ENCODE measurements at regions not wholly inside any gene's neighbourhood (a gene's known extent, or its start where the extent isn't known, plus 50 kb on each side); places are given as distances from the start of the nearest gene placed in this dataset.

DNA sequence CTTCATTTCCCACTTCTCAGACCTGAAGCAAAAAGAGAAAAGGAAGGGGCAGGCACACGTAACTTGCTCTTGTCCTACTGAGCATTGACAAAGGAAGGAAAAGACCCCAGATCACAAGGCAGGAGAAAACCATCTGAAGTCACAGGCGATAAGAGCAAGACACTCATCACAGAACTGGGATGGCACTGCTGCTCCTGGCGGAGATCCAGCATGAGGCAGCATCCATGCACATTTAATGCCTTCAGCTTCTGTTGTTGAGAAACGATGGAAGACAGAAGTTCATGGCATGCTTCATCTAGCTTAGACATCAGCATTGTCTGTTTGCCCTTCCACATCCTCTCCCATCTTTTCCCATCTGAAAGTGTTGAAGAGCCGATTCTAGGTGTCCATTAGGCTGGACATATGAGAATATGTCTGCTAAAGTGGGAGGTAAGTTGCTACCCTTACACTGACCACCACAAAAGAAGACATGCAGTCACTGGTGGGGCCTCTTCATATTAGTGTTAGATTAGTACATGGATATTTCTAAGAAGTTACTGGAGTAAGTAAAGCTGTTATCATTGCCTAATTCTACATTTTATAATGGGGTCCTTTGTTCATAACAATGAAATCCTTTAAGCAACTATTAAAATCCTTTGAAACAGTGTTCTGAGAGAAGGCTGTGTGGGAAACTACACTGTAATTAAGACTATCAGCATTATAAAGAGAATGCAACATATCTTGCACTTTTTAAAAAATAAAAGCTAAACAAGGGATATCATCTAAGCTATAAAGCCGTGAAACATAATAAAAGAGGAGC is 618.5 kb downstream of the C6orf118 start:
- Histone ChIP-seq H3K4me1 (ENCODE audit: insufficient read depth, low read length, poor library complexity, severe bottlenecking) (no peaks in the 10 kb centered on the region), H3K9me2 (replicated peaks; ENCODE audit: low read depth, low read length) (no peaks in the 10 kb centered on the region), H3K4me3 (ENCODE audit: low read length, poor library complexity, severe bottlenecking) (no peak overlapping the region), H3K27me3 (ENCODE audit: insufficient read depth, low read length, poor library complexity, severe bottlenecking) (no peaks in the 10 kb centered on the region), H2AFZ (ENCODE audit: low read length) (no peak overlapping the region), H3K36me3 (ENCODE audit: insufficient read depth, low read length) (no peaks in the 10 kb centered on the region), H3F3A (ENCODE audit: low read depth) (no peaks in the 10 kb centered on the region), H3K79me2 (ENCODE audit: insufficient read depth, low read length) (no peaks in the 10 kb centered on the region), H3K9me3 (ENCODE audit: insufficient read depth, low read depth, low read length) (no peaks in the 10 kb centered on the region), H3K4me2 (ENCODE audit: low read depth, low read length, poor library complexity, severe bottlenecking) (no peak overlapping the region), H4K20me1 (ENCODE audit: insufficient read depth, low read length, poor library complexity, severe bottlenecking) (no peaks in the 10 kb centered on the region), H3K9ac (ENCODE audit: low read depth, low read length, poor library complexity, severe bottlenecking) (no peak overlapping the region)
- TF ChIP-seq, protein P1, sequence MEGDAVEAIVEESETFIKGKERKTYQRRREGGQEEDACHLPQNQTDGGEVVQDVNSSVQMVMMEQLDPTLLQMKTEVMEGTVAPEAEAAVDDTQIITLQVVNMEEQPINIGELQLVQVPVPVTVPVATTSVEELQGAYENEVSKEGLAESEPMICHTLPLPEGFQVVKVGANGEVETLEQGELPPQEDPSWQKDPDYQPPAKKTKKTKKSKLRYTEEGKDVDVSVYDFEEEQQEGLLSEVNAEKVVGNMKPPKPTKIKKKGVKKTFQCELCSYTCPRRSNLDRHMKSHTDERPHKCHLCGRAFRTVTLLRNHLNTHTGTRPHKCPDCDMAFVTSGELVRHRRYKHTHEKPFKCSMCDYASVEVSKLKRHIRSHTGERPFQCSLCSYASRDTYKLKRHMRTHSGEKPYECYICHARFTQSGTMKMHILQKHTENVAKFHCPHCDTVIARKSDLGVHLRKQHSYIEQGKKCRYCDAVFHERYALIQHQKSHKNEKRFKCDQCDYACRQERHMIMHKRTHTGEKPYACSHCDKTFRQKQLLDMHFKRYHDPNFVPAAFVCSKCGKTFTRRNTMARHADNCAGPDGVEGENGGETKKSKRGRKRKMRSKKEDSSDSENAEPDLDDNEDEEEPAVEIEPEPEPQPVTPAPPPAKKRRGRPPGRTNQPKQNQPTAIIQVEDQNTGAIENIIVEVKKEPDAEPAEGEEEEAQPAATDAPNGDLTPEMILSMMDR (conservative IDR thresholded peaks at IDR 0.05; ENCODE audit: low read length) = no peak
- TF ChIP-seq EZH2phosphoT487 (IDR thresholded peaks at IDR 0.05; ENCODE audit: borderline replicate concordance) = no peak

- Histone ChIP-seq H2AFZ (ENCODE audit: low read length) (no peak overlapping the region), H3K27me3 (ENCODE audit: insufficient read depth, low read length, poor library complexity, severe bottlenecking) (no peaks in the 10 kb centered on the region), H3K9ac (ENCODE audit: low read depth, low read length, poor library complexity, severe bottlenecking) (no peak overlapping the region), H3K4me1 (ENCODE audit: insufficient read depth, low read length, poor library complexity, severe bottlenecking) (no peaks in the 10 kb centered on the region), H4K20me1 (ENCODE audit: insufficient read depth, low read length, poor library complexity, severe bottlenecking) (no peaks in the 10 kb centered on the region), H3K79me2 (ENCODE audit: insufficient read depth, low read length) (no peaks in the 10 kb centered on the region), H3K9me2 (replicated peaks; ENCODE audit: low read depth, low read length) (no peaks in the 10 kb centered on the region), H3F3A (ENCODE audit: low read depth) (no peaks in the 10 kb centered on the region), H3K4me3 (ENCODE audit: low read length, poor library complexity, severe bottlenecking) (no peak overlapping the region), H3K4me2 (ENCODE audit: low read depth, low read length, poor library complexity, severe bottlenecking) (no peak overlapping the region), H3K36me3 (ENCODE audit: insufficient read depth, low read length) (no peaks in the 10 kb centered on the region), H3K9me3 (ENCODE audit: insufficient read depth, low read depth, low read length) (no peaks in the 10 kb centered on the region)
- TF ChIP-seq, protein P1 (conservative IDR thresholded peaks at IDR 0.05; ENCODE audit: low read length) = no peak
- no peak for TF ChIP-seq EZH2phosphoT487 (IDR thresholded peaks at IDR 0.05; ENCODE audit: borderline replicate concordance)
These were observed 619.2 kb downstream of the C6orf118 start for GRCh38 chr6:164690241-164690640.

GRCh38 chr6:164665328-164665727 is 644.1 kb downstream of the C6orf118 start:
- Histone ChIP-seq H3K9me2 (replicated peaks; ENCODE audit: low read depth, low read length) (no peaks in the 10 kb centered on the region), H3K9ac (ENCODE audit: low read depth, low read length, poor library complexity, severe bottlenecking) (no peak overlapping the region), H3K9me3 (ENCODE audit: insufficient read depth, low read depth, low read length) (no peaks in the 10 kb centered on the region), H2AFZ (ENCODE audit: low read length) (no peak overlapping the region), H3K27me3 (ENCODE audit: insufficient read depth, low read length, poor library complexity, severe bottlenecking) (no peaks in the 10 kb centered on the region), H3K4me1 (ENCODE audit: insufficient read depth, low read length, poor library complexity, severe bottlenecking) (no peaks in the 10 kb centered on the region), H3F3A (ENCODE audit: low read depth) (no peaks in the 10 kb centered on the region), H3K4me2 (ENCODE audit: low read depth, low read length, poor library complexity, severe bottlenecking) (no peak overlapping the region), H4K20me1 (ENCODE audit: insufficient read depth, low read length, poor library complexity, severe bottlenecking) (no peaks in the 10 kb centered on the region), H3K79me2 (ENCODE audit: insufficient read depth, low read length) (no peaks in the 10 kb centered on the region), H3K4me3 (ENCODE audit: low read length, poor library complexity, severe bottlenecking) (no peak overlapping the region), H3K36me3 (ENCODE audit: insufficient read depth, low read length) (no peaks in the 10 kb centered on the region)
- no peak for TF ChIP-seq EZH2phosphoT487 (IDR thresholded peaks at IDR 0.05; ENCODE audit: borderline replicate concordance)
- TF ChIP-seq, protein P1 (conservative IDR thresholded peaks at IDR 0.05; ENCODE audit: low read length) = no peak
